Neural crest cell (in vitro differentiated cells): ENCODE measurements at regions not wholly inside any gene's neighbourhood (a gene's known extent, or its start where the extent isn't known, plus 50 kb on each side); places are given as distances from the start of the nearest gene placed in this dataset.

Experiments
- DNase-seq: peaks from one replicate; pipeline ENCODE4 v3.0.0; 2021; ENCODE audit warnings: low read depth, mixed read lengths, low spot score
- H3K27ac Mint-ChIP-seq: one replicate; pipeline ENCODE4 v1.8.0; 2021; ENCODE audit warnings: mild to moderate bottlenecking, mixed read lengths; ENCODE audit not compliant: unreplicated experiment
- H3K27me3 Mint-ChIP-seq: 2 replicates; pipeline ENCODE4 v1.8.0; 2021; ENCODE audit warnings: low read depth, mild to moderate bottlenecking, mixed read lengths
- H3K36me3 Mint-ChIP-seq: 2 replicates; pipeline ENCODE4 v1.8.0; 2021; ENCODE audit warnings: low read depth, mild to moderate bottlenecking, mixed read lengths
- H3K4me1 Mint-ChIP-seq: 2 replicates; pipeline ENCODE4 v1.8.0; 2021; ENCODE audit warnings: mixed read lengths
- H3K4me3 Mint-ChIP-seq: one replicate; pipeline ENCODE4 v1.8.0; 2021; ENCODE audit warnings: mild to moderate bottlenecking, mixed read lengths
- H3K9me3 Mint-ChIP-seq: 2 replicates; pipeline ENCODE4 v1.8.0; 2021; ENCODE audit warnings: mixed read lengths
- CTCF ChIP-seq: fragments of 200-600 bp; sonication (generic); conservative IDR thresholded peaks from 2 replicates; pipeline ENCODE4 v1.5.0; 2021; ENCODE audit warnings: antibody characterized with exemption, mild to moderate bottlenecking

GRCh38 chr1:168380945-168381344, 100.3 kb downstream of the TBX19 start:
- Mint-ChIP-seq H3K27me3 (no peaks in the 10 kb centered on the region), H3K27ac (no peak overlapping the region), H3K4me3 (no peak overlapping the region), H3K4me1 (peaks cover 11% of the 10 kb centered on the region), H3K9me3 (peaks cover 3% of the 10 kb centered on the region), H3K36me3 (no peaks in the 10 kb centered on the region)
- no peak for TF ChIP-seq CTCF
- no peak for DNase-seq

GRCh38 chr1:168379104-168379860, 98.6 kb downstream of the TBX19 start:
- Mint-ChIP-seq H3K4me3 (no peak overlapping the region), H3K27me3 (no peaks in the 10 kb centered on the region), H3K4me1 (peaks cover 11% of the 10 kb centered on the region), H3K9me3 (peaks cover 3% of the 10 kb centered on the region), H3K36me3 (no peaks in the 10 kb centered on the region), H3K27ac (no peak overlapping the region)
- TF ChIP-seq CTCF: no peak
- DNase-seq: no peak

- Mint-ChIP-seq H3K4me1 (peaks cover 11% of the 10 kb centered on the region), H3K27me3 (no peaks in the 10 kb centered on the region), H3K27ac (no peak overlapping the region), H3K9me3 (no peaks in the 10 kb centered on the region), H3K36me3 (no peaks in the 10 kb centered on the region), H3K4me3 (no peak overlapping the region)
- no peak for TF ChIP-seq CTCF
- no peak for DNase-seq
Measured at GRCh38 chr1:168375566-168376300, 95.1 kb downstream of the TBX19 start.

GRCh38 chr1:168374566-168374965, 93.9 kb downstream of the TBX19 start:
- Mint-ChIP-seq H3K4me1 (peaks cover 11% of the 10 kb centered on the region), H3K36me3 (no peaks in the 10 kb centered on the region), H3K27ac (no peak overlapping the region), H3K27me3 (no peaks in the 10 kb centered on the region), H3K9me3 (no peaks in the 10 kb centered on the region), H3K4me3 (no peak overlapping the region)
- TF ChIP-seq CTCF: no peak
- DNase-seq: no peak

- Mint-ChIP-seq H3K36me3 (no peaks in the 10 kb centered on the region), H3K4me3 (no peak overlapping the region), H3K9me3 (no peaks in the 10 kb centered on the region), H3K27ac (no peak overlapping the region), H3K27me3 (no peaks in the 10 kb centered on the region), H3K4me1 (peaks cover 11% of the 10 kb centered on the region)
- no peak for DNase-seq
- TF ChIP-seq CTCF: no peak
Measured at GRCh38 chr1:168373869-168374268, 93.2 kb downstream of the TBX19 start.
